SIG-M5 (cell line): ENCODE measurements at regions not wholly inside any gene's neighbourhood (a gene's known extent, or its start where the extent isn't known, plus 50 kb on each side); places are given as distances from the start of the nearest gene placed in this dataset.
"Not testable (repeated sequence)": the region's sequence is repeated elsewhere in the genome, so short reads cannot be mapped to it uniquely, and the experiment has no call there.

Experiments
- DNase-seq: peaks from one replicate; lab custom pipeline; 2025; lab: John Stamatoyannopoulos, UW

GRCh38 chr5:21483790-21484497 is 1369.2 kb downstream of the CDH12 start:
- not testable (repeated sequence) for DNase-seq

- not testable (repeated sequence) for DNase-seq
Measured at GRCh38 chr5:21482983-21483650, 1370.0 kb downstream of the CDH12 start.

GRCh38 chr5:21482522-21482921 is 1370.6 kb downstream of the CDH12 start:
- not testable (repeated sequence) for DNase-seq

GRCh38 chr5:21481320-21482270 is 1371.5 kb downstream of the CDH12 start:
- not testable (repeated sequence) for DNase-seq

GRCh38 chr5:21480054-21480453 is 1373.1 kb downstream of the CDH12 start:
- not testable (repeated sequence) for DNase-seq

GRCh38 chr5:21473981-21474380 is 1379.2 kb downstream of the CDH12 start:
- not testable (repeated sequence) for DNase-seq

GRCh38 chr5:21473436-21473835 is 1379.7 kb downstream of the CDH12 start:
- not testable (repeated sequence) for DNase-seq

GRCh38 chr5:21471691-21472090 is 1381.5 kb downstream of the CDH12 start:
- not testable (repeated sequence) for DNase-seq

GRCh38 chr5:21469523-21470101 is 1383.5 kb downstream of the CDH12 start:
- DNase-seq, result not testable (repeated sequence)

GRCh38 chr5:21467544-21467943 is 1385.6 kb downstream of the CDH12 start:
- not testable (repeated sequence) for DNase-seq

GRCh38 chr5:21459744-21460073 is 1393.4 kb downstream of the CDH12 start:
- not testable (repeated sequence) for DNase-seq

- DNase-seq, result no peak
Measured at GRCh38 chr5:21452449-21452848, 1400.7 kb downstream of the CDH12 start.

- DNase-seq, result no peak
Measured at GRCh38 chr5:21432646-21433045, 1420.5 kb downstream of the CDH12 start.

- no peak for DNase-seq
Measured at GRCh38 chr5:21424907-21425306, 1428.2 kb downstream of the CDH12 start.

GRCh38 chr5:21419383-21419782 is 1431.4 kb upstream of the CDH18 start:
- DNase-seq, result no peak

GRCh38 chr5:21402089-21402488 is 1414.1 kb upstream of the CDH18 start:
- not testable (repeated sequence) for DNase-seq

- DNase-seq, result no peak
Measured at GRCh38 chr5:21398511-21398910, 1410.5 kb upstream of the CDH18 start.

- DNase-seq, result no peak
Measured at GRCh38 chr5:21397693-21398092, 1409.7 kb upstream of the CDH18 start.

GRCh38 chr5:21391506-21391905 is 1403.5 kb upstream of the CDH18 start:
- DNase-seq, result no peak

- not testable (repeated sequence) for DNase-seq
Measured at GRCh38 chr5:21360754-21361153, 1372.8 kb upstream of the CDH18 start.

GRCh38 chr5:21341948-21342261 is 1353.9 kb upstream of the CDH18 start:
- DNase-seq, result not testable (repeated sequence)
